ENCODE measurements at regions not wholly inside any gene's neighbourhood (a gene's known extent, or its start where the extent isn't known, plus 50 kb on each side); places are given as distances from the start of the nearest gene placed in this dataset.

- H3K4me3 Mint-ChIP-seq: no peak overlapping the region
- no peaks in the 10 kb centered on the region for H3K4me1 Mint-ChIP-seq
- no peaks in the 10 kb centered on the region for H3K36me3 Mint-ChIP-seq
- H3K27me3 Mint-ChIP-seq: no peaks in the 10 kb centered on the region
- no peak overlapping the region for H3K27ac Mint-ChIP-seq
- peaks cover 0 to 20% (median 6%) of the 10 kb centered on the region in 3 donors for H3K9me3 Mint-ChIP-seq
Measured at GRCh38 chr9:16303506-16303905, 567.0 kb downstream of the BNC2 start.

DNA sequence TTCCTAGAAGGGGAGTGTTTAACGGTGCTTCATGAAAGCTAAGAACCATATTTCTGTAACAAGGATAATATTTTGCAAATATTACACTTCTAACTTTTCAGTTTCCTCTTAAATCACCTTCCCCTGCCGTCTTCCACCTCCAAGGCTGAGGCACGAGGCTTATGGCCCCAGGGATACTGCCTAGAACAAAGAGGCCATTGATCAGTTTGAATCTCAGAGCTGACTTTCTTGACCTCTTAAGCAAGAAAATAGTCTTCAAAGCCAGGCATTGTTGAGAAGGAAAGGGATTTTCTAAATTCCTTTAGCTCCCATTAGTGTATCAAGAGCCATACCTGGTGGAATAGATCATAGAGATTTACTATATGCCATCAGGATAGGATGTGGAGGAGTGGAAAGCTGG, 566.2 kb downstream of the BNC2 start:
- H3K4me3 Mint-ChIP-seq: no peak overlapping the region
- no peak overlapping the region for H3K27ac Mint-ChIP-seq
- peaks cover 0 to 14% (median 6%) of the 10 kb centered on the region in 3 donors for H3K9me3 Mint-ChIP-seq
- no peaks in the 10 kb centered on the region for H3K4me1 Mint-ChIP-seq
- no peaks in the 10 kb centered on the region for H3K36me3 Mint-ChIP-seq
- no peaks in the 10 kb centered on the region for H3K27me3 Mint-ChIP-seq

DNA sequence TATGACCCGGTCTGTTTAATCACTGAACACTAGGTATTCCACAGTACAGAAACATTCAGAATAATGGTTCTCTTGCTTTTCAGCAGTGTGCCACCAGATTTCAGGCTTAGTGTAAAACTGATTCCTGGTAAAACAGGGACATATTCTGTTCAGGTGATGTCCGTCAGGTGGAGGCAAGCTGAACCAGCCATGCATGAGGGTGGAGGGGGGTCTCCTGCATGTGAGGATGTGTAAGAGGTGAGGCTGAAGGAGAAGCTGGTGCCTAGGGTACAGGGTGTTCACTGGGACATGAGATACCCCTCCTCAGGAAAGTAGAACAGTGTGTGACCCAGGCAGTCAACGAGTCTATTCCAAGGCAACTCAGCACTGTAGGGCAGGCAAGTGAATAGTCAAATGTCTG, 563.9 kb downstream of the BNC2 start:
- H3K27ac Mint-ChIP-seq: no peak overlapping the region
- H3K36me3 Mint-ChIP-seq: no peaks in the 10 kb centered on the region
- H3K4me3 Mint-ChIP-seq: no peak overlapping the region
- peaks cover 0 to 13% (median 6%) of the 10 kb centered on the region in 3 donors for H3K9me3 Mint-ChIP-seq
- no peaks in the 10 kb centered on the region for H3K27me3 Mint-ChIP-seq
- no peaks in the 10 kb centered on the region for H3K4me1 Mint-ChIP-seq

DNA sequence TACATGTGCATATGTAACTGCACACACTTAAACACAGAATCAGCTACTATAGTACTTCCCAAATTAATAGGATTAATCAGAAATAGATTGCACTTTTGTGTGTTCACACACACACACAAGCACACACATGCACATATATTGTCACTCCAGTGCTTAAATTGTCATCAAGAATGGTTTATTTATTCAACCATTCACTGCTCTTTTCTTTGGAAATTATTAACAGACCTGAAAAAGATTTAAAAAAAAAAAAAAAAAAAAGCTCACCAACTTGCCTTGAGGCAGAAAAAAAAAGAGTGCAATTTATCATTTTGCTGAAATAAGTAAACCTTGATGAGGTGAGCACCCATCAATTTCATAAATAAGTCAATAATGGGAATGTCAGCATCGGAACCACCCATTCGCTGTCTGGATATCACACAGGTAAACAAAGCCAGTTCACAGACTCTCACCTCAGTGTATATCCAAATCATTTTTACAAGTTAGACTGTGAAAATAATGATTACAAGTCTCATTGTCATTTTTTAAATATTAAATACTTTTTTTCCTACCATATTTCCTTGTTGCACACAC, 562.8 kb downstream of the BNC2 start:
- Mint-ChIP-seq H3K4me1 (no peaks in the 10 kb centered on the region), H3K27me3 (no peaks in the 10 kb centered on the region), H3K9me3 (peaks cover 0 to 10% (median 6%) of the 10 kb centered on the region in 3 donors), H3K4me3 (no peak overlapping the region), H3K36me3 (no peaks in the 10 kb centered on the region), H3K27ac (no peak overlapping the region)

- H3K27me3 Mint-ChIP-seq: no peaks in the 10 kb centered on the region
- no peak overlapping the region for H3K27ac Mint-ChIP-seq
- H3K4me3 Mint-ChIP-seq: no peak overlapping the region
- no peaks in the 10 kb centered on the region for H3K36me3 Mint-ChIP-seq
- no peaks in the 10 kb centered on the region for H3K4me1 Mint-ChIP-seq
- peaks cover 0 to 10% (median 5%) of the 10 kb centered on the region in 3 donors for H3K9me3 Mint-ChIP-seq
Measured at GRCh38 chr9:16308645-16309044, 561.8 kb downstream of the BNC2 start.

DNA sequence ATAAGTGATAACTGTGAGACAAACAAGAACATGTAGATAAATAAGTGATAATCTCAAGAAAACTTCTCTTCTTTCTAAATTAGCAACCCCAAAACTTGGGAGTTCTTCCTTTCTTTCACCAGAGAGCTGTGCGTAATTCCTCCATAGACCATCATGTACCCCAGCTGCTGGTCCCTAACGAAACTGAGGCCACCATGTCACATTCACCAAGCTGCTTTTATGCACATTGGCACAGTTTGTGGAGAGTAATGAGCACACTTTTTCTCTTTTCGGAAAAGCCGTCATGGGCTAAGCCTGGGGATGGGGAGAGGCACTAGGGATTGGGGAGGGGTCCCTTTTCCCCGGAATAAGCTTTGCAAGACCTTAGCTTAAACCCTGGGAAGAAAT, 561.4 kb downstream of the BNC2 start:
- no peak overlapping the region for H3K4me3 Mint-ChIP-seq
- no peak overlapping the region for H3K27ac Mint-ChIP-seq
- H3K27me3 Mint-ChIP-seq: no peaks in the 10 kb centered on the region
- H3K36me3 Mint-ChIP-seq: no peaks in the 10 kb centered on the region
- H3K4me1 Mint-ChIP-seq: no peaks in the 10 kb centered on the region
- peaks cover 0 to 10% (median 2%) of the 10 kb centered on the region in 3 donors for H3K9me3 Mint-ChIP-seq

DNA sequence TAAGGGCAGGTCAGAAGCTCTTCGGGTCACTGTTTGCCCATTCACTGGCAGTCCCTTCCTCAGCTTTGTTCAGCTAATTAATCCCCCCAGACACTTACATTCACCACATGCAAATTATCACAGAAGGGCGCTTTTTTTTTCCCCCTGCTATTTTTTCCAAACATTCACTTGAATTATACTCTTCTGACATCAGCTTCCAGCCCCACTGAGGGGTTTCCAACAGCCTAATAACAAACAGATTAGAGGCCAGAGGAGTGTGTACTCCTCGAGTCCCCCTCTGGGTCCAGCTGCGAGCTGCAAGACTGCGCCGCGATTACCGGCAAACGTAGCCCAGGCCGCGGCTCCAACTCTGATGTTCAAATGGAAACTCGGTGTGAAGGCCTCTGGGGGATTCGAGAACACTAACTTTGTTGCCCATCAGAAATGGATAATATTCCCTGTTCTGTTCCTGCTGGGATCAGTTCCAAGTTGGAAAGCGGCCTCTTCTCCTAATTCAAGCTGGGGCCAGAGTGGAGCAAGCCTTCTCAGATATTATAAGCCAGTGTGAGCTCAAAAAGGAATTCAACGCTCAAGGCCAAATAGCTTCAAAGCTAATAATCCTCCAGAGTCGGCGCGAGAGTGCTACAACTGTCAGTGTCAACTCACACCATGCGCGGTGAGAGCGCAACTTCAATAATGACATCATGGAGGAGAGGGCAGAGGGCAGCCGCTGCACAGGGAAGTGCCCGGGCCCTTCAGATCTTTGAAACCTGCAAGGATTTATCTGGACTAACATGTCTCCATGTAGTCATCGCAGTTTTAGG, 560.8 kb downstream of the BNC2 start:
- H3K9me3 Mint-ChIP-seq: peaks cover 2 to 6% (median 2%) of the 10 kb centered on the region in 3 donors
- no peaks in the 10 kb centered on the region for H3K27me3 Mint-ChIP-seq

DNA sequence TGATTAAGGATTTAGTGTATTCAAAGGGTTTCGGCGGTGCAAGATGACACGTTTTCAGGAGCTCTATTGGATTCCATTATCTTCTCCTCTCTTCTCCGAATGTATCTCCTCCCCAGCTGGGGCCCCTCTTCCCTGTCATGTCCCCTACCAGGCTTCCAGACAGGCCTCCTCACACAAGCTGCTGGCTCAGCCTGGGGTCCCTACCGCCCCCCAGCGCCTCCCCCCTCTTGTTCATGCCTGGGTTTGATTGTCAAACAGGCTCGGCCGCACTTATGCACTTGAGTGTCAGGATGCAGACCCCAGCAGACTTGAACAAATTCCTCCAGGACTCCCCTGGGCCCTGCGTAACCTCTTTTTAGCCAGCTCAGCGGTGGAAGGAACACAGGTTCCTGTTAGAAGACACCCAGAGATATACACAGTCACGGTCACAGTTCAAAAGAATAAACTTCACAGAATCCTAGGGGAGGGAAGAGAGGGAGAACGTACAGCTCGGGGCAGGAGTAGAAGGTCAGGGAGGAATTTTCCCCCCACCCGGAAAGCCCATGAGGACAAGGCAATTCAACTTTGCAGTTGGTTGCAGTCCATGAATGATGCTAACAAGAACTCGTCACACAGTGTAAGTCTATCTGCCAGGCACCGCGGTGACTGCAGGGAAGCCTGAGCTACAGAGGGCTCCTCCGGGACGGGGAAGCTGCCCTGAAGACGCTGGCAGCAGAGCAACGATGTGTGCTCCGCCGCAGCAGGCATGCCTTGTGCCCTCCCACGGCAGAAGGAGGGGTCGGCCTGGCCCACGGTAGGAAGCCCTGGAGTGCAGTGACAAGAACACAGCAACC, 560.0 kb downstream of the BNC2 start:
- Mint-ChIP-seq H3K4me1 (no peaks in the 10 kb centered on the region), H3K27me3 (no peaks in the 10 kb centered on the region), H3K4me3 (no peak overlapping the region)

More for the DNA sequence above, 560.8 kb downstream of the BNC2 start:
- Mint-ChIP-seq H3K36me3 (no peaks in the 10 kb centered on the region), H3K4me3 (no peak overlapping the region), H3K4me1 (no peaks in the 10 kb centered on the region), H3K27ac (no peak overlapping the region)

DNA sequence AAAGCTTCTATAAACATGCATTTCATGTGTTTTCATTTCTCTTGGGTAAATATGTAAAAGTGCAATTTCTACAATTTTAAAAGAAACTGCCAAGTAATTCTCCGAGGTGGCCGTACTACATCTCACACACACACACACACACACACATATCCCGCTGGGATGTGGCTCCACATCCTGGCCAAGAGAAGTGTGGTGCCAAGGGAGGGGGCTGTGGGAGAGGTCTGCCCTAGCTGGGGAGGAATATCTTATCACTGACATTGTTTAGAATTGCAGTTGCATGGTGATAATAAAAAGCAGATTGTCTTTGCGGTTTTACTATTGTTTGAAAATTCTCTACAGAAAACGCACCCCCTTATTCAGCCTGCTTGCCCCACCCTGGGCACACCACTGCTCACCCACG, 558.4 kb downstream of the BNC2 start:
- Mint-ChIP-seq H3K36me3 (no peaks in the 10 kb centered on the region), H3K4me3 (no peak overlapping the region)

More for the DNA sequence above, 560.0 kb downstream of the BNC2 start:
- no peaks in the 10 kb centered on the region for H3K36me3 Mint-ChIP-seq
- H3K27ac Mint-ChIP-seq: no peak overlapping the region
- peaks cover 2 to 6% (median 3%) of the 10 kb centered on the region in 3 donors for H3K9me3 Mint-ChIP-seq

GRCh38 chr9:16312962-16313546, 557.4 kb downstream of the BNC2 start:
- H3K4me3 Mint-ChIP-seq: no peak overlapping the region
- no peaks in the 10 kb centered on the region for H3K27me3 Mint-ChIP-seq
- H3K9me3 Mint-ChIP-seq: peaks cover 0 to 3% (median 2%) of the 10 kb centered on the region in 3 donors
- H3K36me3 Mint-ChIP-seq: no peaks in the 10 kb centered on the region
- H3K4me1 Mint-ChIP-seq: no peaks in the 10 kb centered on the region
- H3K27ac Mint-ChIP-seq: peak overlapping the region in 1 of 3 donors; percentile 62

More for the DNA sequence above, 558.4 kb downstream of the BNC2 start:
- H3K9me3 Mint-ChIP-seq: peaks cover 0 to 3% (median 2%) of the 10 kb centered on the region in 3 donors
- H3K27me3 Mint-ChIP-seq: no peaks in the 10 kb centered on the region
- H3K27ac Mint-ChIP-seq: no peak overlapping the region
- no peaks in the 10 kb centered on the region for H3K4me1 Mint-ChIP-seq

DNA sequence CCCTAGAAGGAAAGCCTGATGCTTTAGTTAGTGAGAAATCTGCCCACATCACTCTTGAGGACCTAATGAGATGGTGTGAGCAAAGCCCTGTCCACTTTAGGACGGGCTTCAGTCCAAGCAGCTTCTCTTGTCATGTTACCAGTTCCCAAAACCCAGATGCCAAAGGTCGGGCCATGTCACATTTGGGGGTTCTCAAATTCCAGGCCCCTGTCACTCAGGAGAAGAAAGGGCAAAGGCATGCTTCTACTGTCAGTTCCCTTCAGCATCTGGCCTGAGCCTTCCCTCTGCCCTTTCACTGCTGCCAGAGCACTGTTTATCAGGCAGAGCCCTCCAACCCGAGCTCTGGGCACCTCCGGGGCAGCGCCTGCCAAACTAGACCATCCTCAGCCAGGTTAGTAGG, 556.0 kb downstream of the BNC2 start:
- H3K9me3 Mint-ChIP-seq: peaks cover 0 to 3% (median 2%) of the 10 kb centered on the region in 3 donors
- H3K27me3 Mint-ChIP-seq: no peaks in the 10 kb centered on the region
- no peak overlapping the region for H3K4me3 Mint-ChIP-seq
- no peak overlapping the region for H3K27ac Mint-ChIP-seq
- no peaks in the 10 kb centered on the region for H3K4me1 Mint-ChIP-seq
- no peaks in the 10 kb centered on the region for H3K36me3 Mint-ChIP-seq

DNA sequence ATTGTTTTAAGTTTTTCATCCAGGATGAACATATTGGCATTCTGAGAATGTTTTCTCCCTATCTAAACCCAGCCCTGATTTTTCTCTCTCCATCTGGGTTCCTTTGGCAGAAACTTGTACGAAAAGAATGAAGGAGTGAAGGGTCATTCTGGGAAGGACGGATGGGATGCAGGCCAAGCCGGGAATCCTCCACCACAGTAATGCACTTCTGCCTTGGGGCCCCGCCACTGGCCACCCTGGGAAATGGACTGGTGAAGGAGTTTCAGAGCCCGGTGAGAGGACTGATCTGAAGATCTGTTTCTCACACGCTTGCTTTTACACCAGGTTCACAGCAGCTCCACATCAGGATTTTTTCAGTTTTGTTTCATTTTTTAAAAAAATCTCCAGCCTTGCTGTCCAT, 554.8 kb downstream of the BNC2 start:
- H3K9me3 Mint-ChIP-seq: peaks cover 0 to 3% (median 2%) of the 10 kb centered on the region in 3 donors
- H3K27me3 Mint-ChIP-seq: no peaks in the 10 kb centered on the region
- H3K36me3 Mint-ChIP-seq: no peaks in the 10 kb centered on the region
- no peak overlapping the region for H3K4me3 Mint-ChIP-seq
- H3K4me1 Mint-ChIP-seq: no peaks in the 10 kb centered on the region
- no peak overlapping the region for H3K27ac Mint-ChIP-seq

- Mint-ChIP-seq H3K4me1 (no peaks in the 10 kb centered on the region), H3K27me3 (no peaks in the 10 kb centered on the region), H3K27ac (no peak overlapping the region), H3K36me3 (no peaks in the 10 kb centered on the region), H3K4me3 (no peak overlapping the region), H3K9me3 (peaks cover 0 to 3% (median 2%) of the 10 kb centered on the region in 3 donors)
Measured at GRCh38 chr9:16316456-16316855, 554.0 kb downstream of the BNC2 start.

GRCh38 chr9:16316911-16317817, 553.3 kb downstream of the BNC2 start:
- Mint-ChIP-seq H3K4me1 (no peaks in the 10 kb centered on the region), H3K4me3 (no peak overlapping the region), H3K27ac (no peak overlapping the region), H3K27me3 (no peaks in the 10 kb centered on the region), H3K36me3 (no peaks in the 10 kb centered on the region), H3K9me3 (peaks cover 0 to 3% (median 2%) of the 10 kb centered on the region in 3 donors)

Measured in IgD-negative memory B cell (primary cell).